ENCODE measurements at regions not wholly inside any gene's neighbourhood (a gene's known extent, or its start where the extent isn't known, plus 50 kb on each side); places are given as distances from the start of the nearest gene placed in this dataset.

DNA sequence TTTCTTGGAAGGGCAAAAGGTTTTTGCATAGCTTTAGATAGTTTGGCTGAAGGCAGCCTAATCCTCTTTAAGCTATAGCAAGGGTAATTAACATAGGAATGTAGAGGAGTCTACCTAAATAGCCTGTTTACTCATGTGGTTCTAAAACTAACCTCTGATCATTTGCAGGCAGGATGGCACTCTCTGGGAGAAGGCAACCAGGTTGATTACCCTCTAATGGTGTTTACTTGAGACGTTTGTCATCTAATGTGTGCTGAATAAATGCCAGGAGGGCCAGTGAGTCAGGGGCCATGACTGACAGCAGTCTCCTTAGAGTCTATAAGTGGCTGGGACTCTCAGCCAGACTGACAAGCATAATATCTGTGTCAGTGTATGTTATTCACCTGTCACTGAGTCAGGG, 286.4 kb downstream of the PCNX1 start:
- DNase-seq = no peak
- TF ChIP-seq, protein P1, sequence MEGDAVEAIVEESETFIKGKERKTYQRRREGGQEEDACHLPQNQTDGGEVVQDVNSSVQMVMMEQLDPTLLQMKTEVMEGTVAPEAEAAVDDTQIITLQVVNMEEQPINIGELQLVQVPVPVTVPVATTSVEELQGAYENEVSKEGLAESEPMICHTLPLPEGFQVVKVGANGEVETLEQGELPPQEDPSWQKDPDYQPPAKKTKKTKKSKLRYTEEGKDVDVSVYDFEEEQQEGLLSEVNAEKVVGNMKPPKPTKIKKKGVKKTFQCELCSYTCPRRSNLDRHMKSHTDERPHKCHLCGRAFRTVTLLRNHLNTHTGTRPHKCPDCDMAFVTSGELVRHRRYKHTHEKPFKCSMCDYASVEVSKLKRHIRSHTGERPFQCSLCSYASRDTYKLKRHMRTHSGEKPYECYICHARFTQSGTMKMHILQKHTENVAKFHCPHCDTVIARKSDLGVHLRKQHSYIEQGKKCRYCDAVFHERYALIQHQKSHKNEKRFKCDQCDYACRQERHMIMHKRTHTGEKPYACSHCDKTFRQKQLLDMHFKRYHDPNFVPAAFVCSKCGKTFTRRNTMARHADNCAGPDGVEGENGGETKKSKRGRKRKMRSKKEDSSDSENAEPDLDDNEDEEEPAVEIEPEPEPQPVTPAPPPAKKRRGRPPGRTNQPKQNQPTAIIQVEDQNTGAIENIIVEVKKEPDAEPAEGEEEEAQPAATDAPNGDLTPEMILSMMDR (IDR thresholded peaks at IDR 0.05) = no peak
- TF ChIP-seq POLR2AphosphoS5 (IDR thresholded peaks at IDR 0.05) = no peak
- 4 to 29% methylated on average over 1 of the region's 1 CpG for WGBS, 2 donors

GRCh38 chr14:71194251-71194650, 287.0 kb downstream of the PCNX1 start:
- no peaks in the 10 kb centered on the region for H3K27me3 ChIP-seq
- no peak overlapping the region for H3K4me3 ChIP-seq
- TF ChIP-seq, protein P1 (IDR thresholded peaks at IDR 0.05) = no peak
- no peak for DNase-seq
- intact Hi-C loops (cut with DNase I) = no loop called here
- H3K27ac ChIP-seq = no peak overlapping the region
- WGBS, 2 donors = 69 to 70% methylated on average over 1 of the region's 1 CpG
- no peaks in the 10 kb centered on the region for H3K36me3 ChIP-seq
- no peaks in the 10 kb centered on the region for H3K9me3 ChIP-seq
- H3K4me1 ChIP-seq = no peaks in the 10 kb centered on the region

More for the DNA sequence above, 286.4 kb downstream of the PCNX1 start:
- no peaks in the 10 kb centered on the region for H3K9me3 ChIP-seq
- intact Hi-C loops (cut with DNase I) = no loop called here
- H3K27ac ChIP-seq = no peak overlapping the region
- no peaks in the 10 kb centered on the region for H3K36me3 ChIP-seq
- no peaks in the 10 kb centered on the region for H3K4me1 ChIP-seq
- H3K27me3 ChIP-seq = no peaks in the 10 kb centered on the region
- H3K4me3 ChIP-seq = no peak overlapping the region

DNA sequence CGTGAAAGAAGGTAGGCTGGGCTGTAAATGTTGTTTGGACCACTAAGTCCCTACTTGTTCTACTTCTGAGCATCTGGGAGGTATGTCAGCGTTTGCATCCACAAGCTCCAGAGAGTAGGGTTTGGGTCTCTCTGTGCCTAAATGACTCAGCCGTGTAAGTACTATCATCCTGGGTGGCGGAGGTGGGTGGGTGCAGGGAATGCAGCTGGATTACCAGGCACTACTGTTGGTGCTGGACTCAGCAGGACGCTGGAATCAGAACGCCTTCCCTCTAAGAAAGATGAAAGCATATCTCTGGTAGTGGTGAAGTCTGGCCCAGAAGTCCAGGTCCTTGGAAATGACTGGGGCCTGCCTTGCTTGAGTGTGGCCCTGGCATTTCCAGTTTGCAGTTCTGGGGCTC, 289.7 kb downstream of the PCNX1 start:
- TF ChIP-seq, protein P1 (IDR thresholded peaks at IDR 0.05) = no peak
- TF ChIP-seq POLR2A (IDR thresholded peaks at IDR 0.05) (no peak), POLR2AphosphoS5 (IDR thresholded peaks at IDR 0.05) (no peak), EP300 (IDR thresholded peaks at IDR 0.05) (no peak)
- H3K4me3 ChIP-seq = no peak overlapping the region
- H3K27ac ChIP-seq = no peak overlapping the region
- no peak for DNase-seq
- H3K4me1 ChIP-seq = no peaks in the 10 kb centered on the region
- no peaks in the 10 kb centered on the region for H3K9me3 ChIP-seq
- H3K36me3 ChIP-seq = no peaks in the 10 kb centered on the region
- H3K27me3 ChIP-seq = no peaks in the 10 kb centered on the region
- intact Hi-C loops (cut with DNase I) = no loop called here
- WGBS, 2 donors = 83 to 91% methylated on average over 6 of the region's 6 CpGs

DNA sequence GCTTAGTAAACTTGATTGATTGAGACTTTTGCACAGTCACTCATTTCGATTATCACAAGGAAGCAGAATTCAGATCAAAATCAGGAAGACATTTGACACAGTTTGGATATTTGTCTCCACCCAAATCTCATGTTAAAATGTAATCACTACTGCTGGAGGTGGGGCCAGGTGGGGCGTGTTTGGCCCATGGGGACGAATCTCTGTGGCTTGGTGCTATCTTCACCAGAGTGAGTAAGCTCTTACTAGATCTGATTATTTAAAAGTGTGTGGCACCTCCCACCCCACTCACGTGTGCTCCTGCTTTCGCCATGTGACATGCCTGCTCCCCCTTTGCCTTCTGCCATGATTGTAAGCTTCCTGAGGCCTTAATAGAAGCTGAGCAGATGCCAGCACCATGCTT, 291.4 kb downstream of the PCNX1 start:
- TF ChIP-seq POLR2AphosphoS5 (IDR thresholded peaks at IDR 0.05) = no peak
- intact Hi-C loops (cut with DNase I) = no loop called here
- H3K9me3 ChIP-seq = no peaks in the 10 kb centered on the region
- no peak overlapping the region for H3K27ac ChIP-seq
- H3K27me3 ChIP-seq = no peaks in the 10 kb centered on the region
- DNase-seq = no peak
- H3K4me3 ChIP-seq = no peak overlapping the region
- H3K4me1 ChIP-seq = no peaks in the 10 kb centered on the region
- no peaks in the 10 kb centered on the region for H3K36me3 ChIP-seq
- WGBS, 2 donors = 33 to 69% methylated on average over 5 of the region's 5 CpGs

DNA sequence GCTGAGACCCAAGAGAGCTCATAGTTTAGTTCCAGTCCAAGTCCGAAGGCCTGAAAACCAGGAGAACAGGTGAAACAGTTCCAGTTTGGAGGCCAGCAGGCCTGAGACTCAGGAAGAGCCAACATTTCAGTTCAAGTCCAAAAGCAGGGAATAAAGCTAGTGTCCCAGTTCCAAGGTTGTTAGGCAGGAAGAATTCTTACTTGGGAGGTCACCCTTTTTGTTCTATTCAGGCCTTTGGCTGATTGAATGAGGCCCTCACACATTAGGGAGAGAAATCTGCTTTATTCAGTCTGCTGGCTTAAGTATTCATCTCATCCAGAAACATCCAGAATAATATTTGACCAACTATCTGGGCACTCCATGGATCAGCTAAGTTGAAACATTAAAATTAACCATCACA, 294.6 kb downstream of the PCNX1 start:
- Histone ChIP-seq H3K36me3 (no peaks in the 10 kb centered on the region), H3K4me1 (peaks cover 0 to 5% (median 4%) of the 10 kb centered on the region in 4 donors), H3K27ac (no peak overlapping the region), H3K9me3 (no peaks in the 10 kb centered on the region), H3K4me3 (no peak overlapping the region), H3K27me3 (no peaks in the 10 kb centered on the region)
- intact Hi-C loops (cut with DNase I) = no loop called here
- WGBS, 2 donors = 95 to 100% methylated on average over 1 of the region's 1 CpG
- no peak for DNase-seq
- TF ChIP-seq EP300 (IDR thresholded peaks at IDR 0.05) (no peak), POLR2A (IDR thresholded peaks at IDR 0.05) (no peak), POLR2AphosphoS5 (IDR thresholded peaks at IDR 0.05) (no peak)
- TF ChIP-seq, protein P1 (IDR thresholded peaks at IDR 0.05) = no peak

Measured in sigmoid colon (tissue), 6 donors.